ENCODE measurements at regions not wholly inside any gene's neighbourhood (a gene's known extent, or its start where the extent isn't known, plus 50 kb on each side); places are given as distances from the start of the nearest gene placed in this dataset.
"Not testable (repeated sequence)": the region's sequence is repeated elsewhere in the genome, so short reads cannot be mapped to it uniquely, and the experiment has no call there.

- FAIRE-seq (no peak), DNase-seq (ENCODE audit: low spot score in 2 of 2) (no peak)
Observed at GRCh38 chr2:149894760-149895159, 307.2 kb upstream of the MMADHC start.

GRCh38 chr2:149894226-149894625, 306.7 kb upstream of the MMADHC start:
- DNase-seq (ENCODE audit: low spot score in 2 of 2) (no peak), FAIRE-seq (no peak)

GRCh38 chr2:149892563-149892962, 305.0 kb upstream of the MMADHC start:
- no peak for FAIRE-seq

GRCh38 chr2:149885946-149886345, 298.4 kb upstream of the MMADHC start:
- DNase-seq (ENCODE audit: low spot score in 2 of 2) (no peak), FAIRE-seq (no peak)

More at GRCh38 chr2:149892563-149892962, 305.0 kb upstream of the MMADHC start:
- no peak for DNase-seq (ENCODE audit: low spot score in 2 of 2)

GRCh38 chr2:149885468-149885867, 297.9 kb upstream of the MMADHC start:
- no peak for DNase-seq (ENCODE audit: low spot score in 2 of 2)

GRCh38 chr2:149884871-149885270, 297.3 kb upstream of the MMADHC start:
- FAIRE-seq = no peak
- no peak for DNase-seq (ENCODE audit: low spot score in 2 of 2)

More at GRCh38 chr2:149885468-149885867, 297.9 kb upstream of the MMADHC start:
- no peak for FAIRE-seq

- FAIRE-seq (no peak), DNase-seq (ENCODE audit: low spot score in 2 of 2) (no peak)
Observed at GRCh38 chr2:149877913-149878312, 290.3 kb upstream of the MMADHC start.

GRCh38 chr2:149877074-149877473, 289.5 kb upstream of the MMADHC start:
- FAIRE-seq = no peak
- no peak for DNase-seq (ENCODE audit: low spot score in 2 of 2)

- no peak for DNase-seq (ENCODE audit: low spot score in 2 of 2)
- FAIRE-seq = no peak
Observed at GRCh38 chr2:149873936-149874335, 286.4 kb upstream of the MMADHC start.

GRCh38 chr2:149872638-149873150, 285.1 kb upstream of the MMADHC start:
- FAIRE-seq (no peak), DNase-seq (ENCODE audit: low spot score in 2 of 2) (no peak)

GRCh38 chr2:149872041-149872440, 284.5 kb upstream of the MMADHC start:
- no peak for DNase-seq (ENCODE audit: low spot score in 2 of 2)
- FAIRE-seq = no peak

GRCh38 chr2:149871091-149871885, 283.7 kb upstream of the MMADHC start:
- FAIRE-seq (no peak), DNase-seq (ENCODE audit: low spot score in 2 of 2) (no peak)

- no peak for DNase-seq (ENCODE audit: low spot score in 2 of 2)
- no peak for FAIRE-seq
Observed at GRCh38 chr2:149863227-149863626, 275.7 kb upstream of the MMADHC start.

- no peak for DNase-seq (ENCODE audit: low spot score in 2 of 2)
- no peak for FAIRE-seq
Observed at GRCh38 chr2:149861034-149861433, 273.5 kb upstream of the MMADHC start.

GRCh38 chr2:149860276-149860921, 272.8 kb upstream of the MMADHC start:
- no peak for DNase-seq (ENCODE audit: low spot score in 2 of 2)

GRCh38 chr2:149858901-149859634, 271.5 kb upstream of the MMADHC start:
- DNase-seq (ENCODE audit: low spot score in 2 of 2) = no peak
- no peak for FAIRE-seq

More at GRCh38 chr2:149860276-149860921, 272.8 kb upstream of the MMADHC start:
- FAIRE-seq = no peak

- DNase-seq (ENCODE audit: low spot score in 2 of 2) (no peak), FAIRE-seq (no peak)
Observed at GRCh38 chr2:149858216-149858615, 270.6 kb upstream of the MMADHC start.

- DNase-seq (ENCODE audit: low spot score in 2 of 2) (no peak), FAIRE-seq (no peak)
Observed at GRCh38 chr2:149857344-149857743, 269.8 kb upstream of the MMADHC start.

GRCh38 chr2:149855859-149856258, 268.3 kb upstream of the MMADHC start:
- DNase-seq (ENCODE audit: low spot score in 2 of 2); FAIRE-seq: not testable (repeated sequence)

GRCh38 chr2:149849591-149849990, 262.0 kb upstream of the MMADHC start:
- DNase-seq (ENCODE audit: low spot score in 2 of 2) = no peak
- no peak for FAIRE-seq

- no peak for DNase-seq (ENCODE audit: low spot score in 2 of 2)
- FAIRE-seq = no peak
Observed at GRCh38 chr2:149849136-149849535, 261.6 kb upstream of the MMADHC start.
